HS-5 (cell line): ENCODE measurements at regions not wholly inside any gene's neighbourhood (a gene's known extent, or its start where the extent isn't known, plus 50 kb on each side); places are given as distances from the start of the nearest gene placed in this dataset.

Experiments used
- DNase-seq: peaks from one replicate; pipeline ENCODE4 v3.0.0-alpha.2; 2012; ENCODE audit warnings: low read depth

- no peak for DNase-seq
These were observed 205.4 kb downstream of the ENGASE start for GRCh38 chr17:79280010-79280409.

- no peak for DNase-seq
These were observed 204.7 kb downstream of the ENGASE start for GRCh38 chr17:79279320-79279719.

- DNase-seq, result no peak
These were observed 202.2 kb downstream of the ENGASE start for GRCh38 chr17:79276821-79277220.

- no peak for DNase-seq
These were observed 199.0 kb downstream of the ENGASE start for GRCh38 chr17:79273660-79274059.

GRCh38 chr17:79272666-79273219, 198.1 kb downstream of the ENGASE start:
- peak; percentile 69 for DNase-seq

GRCh38 chr17:79272220-79272619, 197.6 kb downstream of the ENGASE start:
- no peak for DNase-seq

- no peak for DNase-seq
These were observed 195.0 kb downstream of the ENGASE start for GRCh38 chr17:79269620-79270019.

GRCh38 chr17:79263191-79263590, 188.6 kb downstream of the ENGASE start:
- DNase-seq, result no peak

- DNase-seq, result no peak
These were observed 188.0 kb downstream of the ENGASE start for GRCh38 chr17:79262624-79263023.

GRCh38 chr17:79261355-79262072, 186.9 kb downstream of the ENGASE start:
- no peak for DNase-seq

GRCh38 chr17:79258843-79259242, 184.2 kb downstream of the ENGASE start:
- no peak for DNase-seq

- no peak for DNase-seq
These were observed 183.4 kb downstream of the ENGASE start for GRCh38 chr17:79258041-79258440.

GRCh38 chr17:79255926-79256585, 181.4 kb downstream of the ENGASE start:
- no peak for DNase-seq

GRCh38 chr17:79255456-79255855, 180.8 kb downstream of the ENGASE start:
- no peak for DNase-seq

GRCh38 chr17:79255046-79255445, 180.4 kb downstream of the ENGASE start:
- no peak for DNase-seq

GRCh38 chr17:79252886-79253285, 178.3 kb downstream of the ENGASE start:
- DNase-seq, result no peak

GRCh38 chr17:79251824-79252223, 177.2 kb downstream of the ENGASE start:
- DNase-seq, result no peak

GRCh38 chr17:79249929-79250521, 175.4 kb downstream of the ENGASE start:
- DNase-seq, result no peak

- DNase-seq, result no peak
These were observed 174.3 kb downstream of the ENGASE start for GRCh38 chr17:79248843-79249493.

- DNase-seq, result no peak
These were observed 171.9 kb downstream of the ENGASE start for GRCh38 chr17:79246225-79247190.

GRCh38 chr17:79244665-79245064, 170.0 kb downstream of the ENGASE start:
- DNase-seq, result no peak
